ENCODE measurements at regions not wholly inside any gene's neighbourhood (a gene's known extent, or its start where the extent isn't known, plus 50 kb on each side); places are given as distances from the start of the nearest gene placed in this dataset.

DNA sequence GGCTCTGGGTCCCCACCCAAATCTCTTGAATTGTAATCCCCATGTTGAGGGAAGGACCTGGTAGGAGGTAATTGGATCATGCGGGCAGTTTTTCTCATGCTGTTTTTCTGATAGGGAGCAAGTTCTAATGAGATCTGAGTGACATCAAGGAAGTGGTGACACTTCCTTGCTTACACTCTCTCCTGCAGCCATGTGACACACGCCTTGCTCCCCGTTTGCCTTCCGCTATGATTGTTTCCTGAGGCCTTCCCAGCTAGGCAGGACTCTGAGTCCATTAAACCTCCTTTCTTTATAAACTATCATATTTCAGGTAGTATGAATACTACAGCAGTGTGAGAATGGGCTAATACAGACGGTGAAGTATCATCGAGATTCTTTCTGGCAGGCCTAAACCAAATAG lies 1040.4 kb upstream of the MIR17HG start:
- no peak for DNase-seq (ENCODE audit: low spot score in 2 of 2)
- TF ChIP-seq, protein P1, sequence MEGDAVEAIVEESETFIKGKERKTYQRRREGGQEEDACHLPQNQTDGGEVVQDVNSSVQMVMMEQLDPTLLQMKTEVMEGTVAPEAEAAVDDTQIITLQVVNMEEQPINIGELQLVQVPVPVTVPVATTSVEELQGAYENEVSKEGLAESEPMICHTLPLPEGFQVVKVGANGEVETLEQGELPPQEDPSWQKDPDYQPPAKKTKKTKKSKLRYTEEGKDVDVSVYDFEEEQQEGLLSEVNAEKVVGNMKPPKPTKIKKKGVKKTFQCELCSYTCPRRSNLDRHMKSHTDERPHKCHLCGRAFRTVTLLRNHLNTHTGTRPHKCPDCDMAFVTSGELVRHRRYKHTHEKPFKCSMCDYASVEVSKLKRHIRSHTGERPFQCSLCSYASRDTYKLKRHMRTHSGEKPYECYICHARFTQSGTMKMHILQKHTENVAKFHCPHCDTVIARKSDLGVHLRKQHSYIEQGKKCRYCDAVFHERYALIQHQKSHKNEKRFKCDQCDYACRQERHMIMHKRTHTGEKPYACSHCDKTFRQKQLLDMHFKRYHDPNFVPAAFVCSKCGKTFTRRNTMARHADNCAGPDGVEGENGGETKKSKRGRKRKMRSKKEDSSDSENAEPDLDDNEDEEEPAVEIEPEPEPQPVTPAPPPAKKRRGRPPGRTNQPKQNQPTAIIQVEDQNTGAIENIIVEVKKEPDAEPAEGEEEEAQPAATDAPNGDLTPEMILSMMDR (IDR thresholded peaks at IDR 0.05), result no peak
- Histone ChIP-seq H3K9me3 (no peaks in the 10 kb centered on the region), H3K27me3 (no peaks in the 10 kb centered on the region), H3K36me3 (no peaks in the 10 kb centered on the region), H3K4me3 (no peak overlapping the region), H3K27ac (no peak overlapping the region), H3K4me1 (no peaks in the 10 kb centered on the region)
- intact Hi-C loops (cut with DNase I), result no loop called here

DNA sequence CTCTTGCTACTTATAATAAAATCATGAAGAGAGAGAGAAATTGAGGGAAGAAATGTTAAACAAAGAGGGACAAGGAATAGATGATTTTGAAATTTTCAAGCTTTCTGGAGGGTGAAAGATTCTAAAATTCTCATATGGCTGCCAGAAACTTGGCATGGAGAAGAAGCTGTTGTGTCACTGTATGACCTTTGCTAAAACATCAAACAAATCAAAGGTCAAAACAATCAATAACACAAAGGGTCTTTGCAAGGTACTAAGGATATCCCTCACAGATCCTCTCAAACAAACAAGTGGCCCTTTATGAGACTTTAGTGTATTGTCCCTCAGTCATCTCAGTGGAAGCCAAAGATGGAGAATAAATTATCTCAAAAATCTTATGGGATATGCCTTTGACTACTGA lies 1039.2 kb upstream of the MIR17HG start:
- Histone ChIP-seq H3K27me3 (no peaks in the 10 kb centered on the region), H3K4me1 (no peaks in the 10 kb centered on the region), H3K27ac (no peak overlapping the region), H3K36me3 (no peaks in the 10 kb centered on the region), H3K9me3 (no peaks in the 10 kb centered on the region), H3K4me3 (no peak overlapping the region)
- intact Hi-C loops (cut with DNase I), result no loop called here
- no peak for DNase-seq (ENCODE audit: low spot score in 2 of 2)
- TF ChIP-seq, protein P1 (IDR thresholded peaks at IDR 0.05), result no peak

DNA sequence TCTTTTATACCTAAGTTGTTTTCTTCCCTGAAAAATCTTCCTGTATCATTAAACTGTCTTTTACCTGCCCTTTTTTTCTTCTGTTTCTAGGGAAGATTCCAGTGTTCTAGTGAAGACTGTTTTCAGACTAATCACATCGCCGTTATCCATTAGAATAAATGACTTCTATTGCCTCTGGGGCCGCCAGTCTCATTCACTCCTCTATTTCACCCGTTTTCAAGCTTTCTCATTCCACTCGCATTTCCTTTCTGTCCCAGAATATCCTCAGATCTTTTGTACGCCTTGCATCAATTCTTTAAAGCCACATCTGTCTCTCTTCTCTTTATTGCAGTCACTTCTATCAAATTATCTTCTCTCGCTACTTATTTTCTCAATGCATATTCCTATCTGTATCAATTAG lies 1035.6 kb upstream of the MIR17HG start:
- DNase-seq (ENCODE audit: low spot score in 2 of 2), result no peak
- H3K4me3 ChIP-seq, result no peak overlapping the region
- H3K9me3 ChIP-seq, result no peaks in the 10 kb centered on the region
- no peaks in the 10 kb centered on the region for H3K4me1 ChIP-seq
- H3K27me3 ChIP-seq, result no peaks in the 10 kb centered on the region
- TF ChIP-seq, protein P1 (IDR thresholded peaks at IDR 0.05), result no peak
- intact Hi-C loops (cut with DNase I), result no loop called here
- no peaks in the 10 kb centered on the region for H3K36me3 ChIP-seq
- H3K27ac ChIP-seq, result no peak overlapping the region

DNA sequence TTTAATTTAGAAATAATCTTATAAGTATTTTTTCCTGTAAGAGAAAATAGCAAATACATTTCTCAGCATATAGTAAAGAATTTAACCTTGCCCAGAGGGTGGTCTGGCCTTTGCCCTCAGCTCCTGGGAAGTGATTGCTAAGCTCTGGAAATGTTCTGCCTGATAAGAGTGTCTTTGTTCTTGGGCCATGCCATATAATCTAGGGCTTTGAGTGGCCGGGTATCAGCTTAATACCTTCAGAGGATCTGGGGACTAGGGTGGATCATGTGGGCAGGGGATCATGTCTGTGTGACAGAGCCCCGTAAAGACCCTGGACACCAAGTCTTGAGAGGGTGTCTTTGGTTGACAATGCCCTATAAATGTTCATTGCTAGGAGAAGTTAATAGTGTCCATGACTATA lies 1032.4 kb upstream of the MIR17HG start:
- no peak for DNase-seq (ENCODE audit: low spot score in 2 of 2)
- H3K27ac ChIP-seq, result no peak overlapping the region
- intact Hi-C loops (cut with DNase I), result no loop called here

DNA sequence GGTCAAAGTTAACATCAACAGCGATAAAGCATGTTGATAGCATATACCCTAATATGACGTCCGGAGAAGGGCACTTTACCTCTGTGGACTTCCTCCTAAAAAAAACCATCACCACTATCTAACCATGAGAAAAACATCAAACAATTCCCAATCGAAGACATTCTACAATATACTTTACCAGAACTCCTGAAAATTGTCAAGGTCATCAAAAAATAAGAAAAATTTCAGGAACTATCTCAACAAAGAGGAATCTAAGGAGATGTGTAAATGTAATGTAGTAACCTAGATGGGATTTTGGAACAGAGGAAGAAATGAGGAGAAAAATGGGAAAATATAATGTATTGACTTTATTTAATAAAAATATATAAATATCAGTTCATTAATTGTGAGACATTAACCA lies 1026.8 kb upstream of the MIR17HG start:
- Histone ChIP-seq H3K36me3 (no peaks in the 10 kb centered on the region), H3K4me1 (no peaks in the 10 kb centered on the region), H3K27ac (no peak overlapping the region), H3K4me3 (no peak overlapping the region), H3K27me3 (no peaks in the 10 kb centered on the region), H3K9me3 (no peaks in the 10 kb centered on the region)
- DNase-seq (ENCODE audit: low spot score in 2 of 2), result no peak
- intact Hi-C loops (cut with DNase I), result no loop called here
- TF ChIP-seq, protein P1 (IDR thresholded peaks at IDR 0.05), result no peak

More for the DNA sequence above, 1032.4 kb upstream of the MIR17HG start:
- H3K27me3 ChIP-seq, result no peaks in the 10 kb centered on the region
- H3K36me3 ChIP-seq, result no peaks in the 10 kb centered on the region
- TF ChIP-seq, protein P1 (IDR thresholded peaks at IDR 0.05), result no peak
- H3K4me1 ChIP-seq, result no peaks in the 10 kb centered on the region
- no peak overlapping the region for H3K4me3 ChIP-seq
- H3K9me3 ChIP-seq, result no peaks in the 10 kb centered on the region

- Histone ChIP-seq H3K27ac (no peak overlapping the region), H3K4me1 (no peaks in the 10 kb centered on the region), H3K9me3 (no peaks in the 10 kb centered on the region), H3K4me3 (no peak overlapping the region), H3K27me3 (no peaks in the 10 kb centered on the region), H3K36me3 (no peaks in the 10 kb centered on the region)
- intact Hi-C loops (cut with DNase I), result no loop called here
- DNase-seq (ENCODE audit: low spot score in 2 of 2), result no peak
- TF ChIP-seq, protein P1 (IDR thresholded peaks at IDR 0.05), result no peak
These were observed 1026.1 kb upstream of the MIR17HG start for GRCh38 chr13:90321281-90321931.
